Iris pigment epithelial cell (primary cell): ENCODE measurements at regions not wholly inside any gene's neighbourhood (a gene's known extent, or its start where the extent isn't known, plus 50 kb on each side); places are given as distances from the start of the nearest gene placed in this dataset.
"Not testable (repeated sequence)": the region's sequence is repeated elsewhere in the genome, so short reads cannot be mapped to it uniquely, and the experiment has no call there.

Source experiments
- DNase-seq: peaks from one replicate; pipeline ENCODE4 v3.0.0-alpha.2; 2011; ENCODE audit warnings: low read depth

DNA sequence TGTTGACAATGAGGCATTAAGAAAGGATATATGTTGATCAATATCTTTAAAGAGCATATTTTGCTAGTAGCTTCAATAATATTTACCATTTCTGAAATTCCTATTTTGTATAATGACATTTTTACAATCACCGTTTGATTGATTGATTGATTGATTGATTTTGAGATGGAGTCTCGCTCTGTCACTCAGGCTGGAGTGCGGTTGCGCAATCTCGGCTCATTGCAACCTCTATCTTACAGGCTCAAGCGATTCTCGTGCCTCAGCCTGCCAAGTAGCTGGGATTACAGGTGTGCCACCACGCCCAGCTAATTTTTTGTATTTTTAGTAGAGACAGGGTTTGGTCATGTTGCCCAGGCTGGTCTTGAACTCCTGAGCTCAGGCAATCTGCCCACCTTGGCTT is 150.9 kb upstream of the TEX13D start:
- DNase-seq = not testable (repeated sequence)

DNA sequence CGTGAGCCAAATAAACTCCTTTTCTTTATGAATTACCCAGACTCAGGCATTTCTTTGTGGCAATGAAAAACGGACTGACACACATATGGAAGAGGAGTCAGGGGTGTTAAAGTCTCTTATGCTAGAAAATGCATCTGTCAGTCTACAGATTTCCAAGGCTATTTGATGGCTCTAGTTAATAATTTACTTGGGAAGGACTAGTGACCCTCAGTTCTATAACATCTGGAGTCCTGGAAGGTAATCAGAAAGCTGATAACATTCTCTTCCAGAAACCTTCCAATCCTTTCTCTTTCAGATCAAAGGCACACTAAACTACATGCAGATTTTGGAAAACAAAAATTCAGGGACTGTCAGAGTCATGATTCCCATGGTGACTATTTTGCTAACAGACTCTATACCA is 142.0 kb upstream of the TEX13D start:
- no peak for DNase-seq

DNA sequence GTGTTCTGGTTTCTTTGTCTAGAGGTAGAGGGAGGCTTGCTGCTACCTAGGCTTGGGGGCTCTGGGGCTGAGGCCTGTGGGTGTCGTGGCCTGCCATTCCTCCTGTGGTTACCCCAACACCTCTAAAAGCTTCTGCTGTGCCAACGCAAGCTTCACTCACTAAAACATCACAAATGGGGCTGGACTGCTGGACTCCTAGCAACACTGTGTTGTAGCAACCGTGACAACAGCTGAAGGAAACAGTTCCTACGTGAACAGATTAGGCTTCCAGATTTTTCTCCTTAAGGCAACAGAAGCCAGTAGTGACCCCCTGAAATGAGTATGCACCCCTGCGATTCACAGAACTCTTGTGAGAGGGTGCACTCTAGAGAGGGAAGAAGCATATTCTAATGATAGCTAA is 138.3 kb upstream of the TEX13D start:
- no peak for DNase-seq

DNA sequence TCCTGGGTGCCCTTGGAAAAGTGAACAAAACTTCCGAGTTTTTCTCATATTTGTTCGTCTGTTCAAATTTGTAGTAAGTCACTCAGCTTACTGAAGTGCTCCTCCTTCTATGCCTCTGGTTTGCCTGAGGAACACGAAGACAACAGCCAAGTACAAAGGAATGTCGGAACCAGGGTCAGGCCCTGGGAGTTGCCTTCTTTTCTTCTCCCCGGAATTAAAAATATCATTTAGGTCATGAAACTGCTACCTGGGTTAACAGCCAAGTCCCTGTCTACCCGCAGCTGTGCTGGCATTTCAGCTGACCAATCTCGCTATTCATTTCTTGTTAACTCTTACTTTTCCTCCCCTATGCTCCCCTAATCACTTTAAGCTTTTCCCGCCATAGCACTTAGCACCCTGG is 137.6 kb upstream of the TEX13D start:
- DNase-seq = no peak

DNA sequence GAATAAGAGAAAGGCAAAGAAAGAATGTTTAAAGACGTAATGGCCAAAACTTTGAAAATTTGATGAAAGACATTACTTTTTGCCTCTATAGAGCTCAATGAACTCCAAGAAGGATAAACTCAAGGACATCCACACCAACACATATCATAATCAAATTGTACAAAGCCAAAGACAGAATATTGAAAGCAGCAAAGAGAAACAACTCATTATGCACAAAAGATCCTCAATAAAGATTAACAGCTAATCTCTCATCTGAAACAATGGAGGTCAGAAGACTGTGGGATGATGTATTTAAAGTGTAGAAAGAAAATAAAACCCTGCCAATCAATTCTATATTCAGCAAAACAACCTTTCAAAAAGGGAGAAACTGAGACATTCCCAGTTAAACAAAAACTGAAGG is 129.1 kb upstream of the TEX13D start:
- DNase-seq = no peak

DNA sequence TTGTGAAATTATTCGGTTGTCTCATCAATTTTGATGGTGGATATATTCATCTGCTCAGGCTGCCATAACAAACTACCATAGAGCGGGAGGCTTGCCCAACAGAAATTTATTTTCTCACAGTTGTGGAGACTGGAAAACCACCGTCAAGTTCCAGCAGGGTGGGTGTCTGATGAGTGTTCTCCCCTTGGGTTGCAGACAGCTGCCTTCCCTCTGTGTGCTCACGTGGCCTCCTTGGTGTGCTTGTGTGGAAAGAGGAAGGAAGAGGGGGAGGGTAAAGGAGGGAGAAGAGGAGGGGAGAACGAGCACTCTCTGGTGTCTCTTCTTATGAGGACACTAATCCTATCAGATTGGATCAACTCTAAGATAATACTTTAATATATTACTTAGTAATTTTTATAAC is 123.8 kb upstream of the TEX13D start:
- DNase-seq = no peak

DNA sequence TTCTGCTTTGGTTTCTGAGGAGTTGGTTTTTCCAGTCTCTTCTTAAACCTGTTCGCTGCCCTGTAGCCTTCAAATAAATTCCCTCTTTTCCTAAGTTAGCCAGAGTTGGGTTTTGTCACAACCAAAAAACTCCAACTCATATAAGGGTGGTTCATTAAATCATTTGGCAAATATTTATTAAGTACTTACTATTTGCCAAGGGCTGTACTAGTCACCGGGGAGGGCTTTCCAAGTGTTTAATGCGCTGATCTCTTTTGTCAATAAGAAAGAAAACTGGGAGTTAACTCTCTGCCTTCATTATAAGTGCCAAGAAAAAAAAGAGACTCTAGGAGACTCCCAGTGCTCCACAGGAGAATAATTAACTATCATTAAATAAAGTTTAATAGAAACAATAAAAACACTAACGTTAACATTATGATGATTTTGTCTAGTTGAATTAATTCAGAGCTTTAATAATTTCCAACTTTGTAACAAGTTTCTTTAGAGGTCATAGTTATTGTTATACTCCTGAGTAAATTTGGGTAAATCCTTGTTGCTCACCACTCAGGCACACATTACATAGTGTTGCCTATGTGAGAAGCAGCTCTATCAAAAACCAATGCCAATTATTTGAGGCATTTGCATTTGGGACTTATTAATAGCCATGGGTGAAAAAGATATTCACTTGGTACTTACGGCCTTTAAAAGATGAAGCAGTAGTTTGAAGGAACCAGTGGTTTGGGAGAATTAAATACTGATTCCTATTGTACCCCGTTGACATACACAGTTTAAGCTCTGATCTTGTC is 122.5 kb upstream of the TEX13D start:
- DNase-seq = no peak

DNA sequence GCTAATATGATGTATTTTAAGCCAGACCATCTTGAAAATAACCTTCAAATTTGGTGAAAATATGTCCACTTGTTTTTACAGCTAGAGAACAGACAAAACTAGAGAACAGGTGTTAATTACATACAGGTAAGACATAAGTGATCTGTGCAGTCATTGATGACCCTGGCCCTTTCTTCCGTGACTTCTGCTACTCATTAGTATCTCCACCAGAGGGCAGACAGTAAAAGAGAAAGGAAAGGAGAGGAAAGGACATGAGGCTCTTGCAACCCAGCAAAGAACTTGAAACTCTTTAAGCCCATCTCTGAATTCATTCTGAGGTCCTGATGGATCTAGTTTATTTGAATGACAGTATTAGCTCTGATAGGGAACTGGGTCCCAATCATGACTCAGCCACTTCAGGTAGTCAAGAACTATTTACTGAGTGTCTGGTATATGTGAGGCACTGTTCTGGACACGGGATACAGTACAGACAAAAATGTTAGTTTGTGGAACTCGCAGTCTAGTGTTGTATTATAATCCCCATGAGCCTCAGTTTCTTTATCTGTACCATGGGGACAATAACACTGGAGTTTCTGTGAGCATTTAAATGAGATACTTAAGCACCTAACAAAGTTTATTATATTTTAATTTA is 121.0 kb upstream of the TEX13D start:
- peak; percentile 20 for DNase-seq

DNA sequence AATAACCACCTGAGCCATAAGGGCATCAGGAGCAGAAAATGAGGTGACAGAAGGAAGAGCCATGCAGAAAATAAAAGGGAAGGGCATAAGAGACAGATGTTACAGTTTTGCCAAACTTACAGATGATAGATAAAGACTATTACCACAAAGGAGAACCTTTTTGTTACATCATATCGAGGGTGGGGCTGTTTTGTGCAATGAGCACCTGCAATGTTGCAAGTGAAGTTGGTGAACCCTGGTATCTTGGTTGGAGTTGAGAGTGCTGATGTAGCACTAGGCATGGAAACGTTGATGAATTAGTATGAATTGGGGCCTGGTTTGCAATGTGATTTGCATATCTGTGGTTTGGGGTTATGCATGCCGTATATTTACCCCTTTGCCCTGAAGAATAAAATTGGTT is 119.8 kb upstream of the TEX13D start:
- no peak for DNase-seq

DNA sequence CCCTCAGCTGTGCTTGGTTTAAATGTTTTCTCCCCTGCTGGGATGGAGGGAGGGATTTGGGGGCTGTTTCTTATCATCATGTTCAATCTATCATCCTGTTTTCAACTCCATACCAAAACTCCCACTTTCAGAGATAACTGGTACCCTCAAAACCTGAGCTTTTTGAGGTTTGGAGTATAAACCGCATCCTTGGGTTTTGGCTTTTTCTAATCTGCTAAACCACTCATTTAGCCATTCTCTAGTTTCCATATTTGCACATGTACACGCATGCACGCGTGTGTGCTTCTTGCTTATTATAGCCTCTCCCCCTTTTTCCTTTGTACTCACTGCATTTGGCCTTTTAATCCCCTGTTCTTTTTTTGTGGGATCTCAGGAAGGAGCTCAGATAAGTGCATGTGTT is 116.7 kb upstream of the TEX13D start:
- no peak for DNase-seq

DNA sequence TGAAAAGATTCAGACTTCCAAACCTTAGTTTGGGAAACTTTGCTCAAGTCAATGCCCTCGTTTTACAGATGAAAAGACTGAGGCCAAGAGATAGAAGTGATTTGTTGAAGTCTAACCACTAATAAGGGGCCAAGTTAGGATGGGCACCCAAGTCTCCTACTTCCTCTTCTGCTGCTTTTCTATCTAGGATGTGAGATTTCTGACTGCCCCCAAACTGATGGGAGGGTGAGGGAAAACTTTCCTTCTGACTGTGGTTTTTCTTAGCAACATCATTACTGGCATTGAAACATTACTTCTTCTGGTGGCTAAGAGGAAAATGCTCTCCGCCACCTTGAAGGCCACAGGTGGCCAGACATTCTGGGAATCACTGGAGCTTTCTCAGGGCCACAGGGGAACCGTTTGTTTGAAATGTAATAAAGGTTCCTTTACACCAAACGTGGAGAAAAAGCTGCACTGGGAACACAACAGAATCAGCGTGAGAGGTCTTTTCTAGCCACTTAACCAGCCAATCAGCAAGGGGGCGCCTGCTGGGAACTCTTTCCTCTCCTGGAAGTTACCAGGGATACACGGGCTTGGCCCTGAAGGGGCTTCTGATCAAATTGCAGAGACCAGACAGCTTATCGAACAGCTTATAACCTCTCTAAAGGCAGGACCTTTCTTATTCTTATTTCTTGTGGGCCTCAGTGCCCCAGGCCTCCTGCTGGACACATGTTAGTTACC is 115.9 kb upstream of the TEX13D start:
- no peak for DNase-seq

DNA sequence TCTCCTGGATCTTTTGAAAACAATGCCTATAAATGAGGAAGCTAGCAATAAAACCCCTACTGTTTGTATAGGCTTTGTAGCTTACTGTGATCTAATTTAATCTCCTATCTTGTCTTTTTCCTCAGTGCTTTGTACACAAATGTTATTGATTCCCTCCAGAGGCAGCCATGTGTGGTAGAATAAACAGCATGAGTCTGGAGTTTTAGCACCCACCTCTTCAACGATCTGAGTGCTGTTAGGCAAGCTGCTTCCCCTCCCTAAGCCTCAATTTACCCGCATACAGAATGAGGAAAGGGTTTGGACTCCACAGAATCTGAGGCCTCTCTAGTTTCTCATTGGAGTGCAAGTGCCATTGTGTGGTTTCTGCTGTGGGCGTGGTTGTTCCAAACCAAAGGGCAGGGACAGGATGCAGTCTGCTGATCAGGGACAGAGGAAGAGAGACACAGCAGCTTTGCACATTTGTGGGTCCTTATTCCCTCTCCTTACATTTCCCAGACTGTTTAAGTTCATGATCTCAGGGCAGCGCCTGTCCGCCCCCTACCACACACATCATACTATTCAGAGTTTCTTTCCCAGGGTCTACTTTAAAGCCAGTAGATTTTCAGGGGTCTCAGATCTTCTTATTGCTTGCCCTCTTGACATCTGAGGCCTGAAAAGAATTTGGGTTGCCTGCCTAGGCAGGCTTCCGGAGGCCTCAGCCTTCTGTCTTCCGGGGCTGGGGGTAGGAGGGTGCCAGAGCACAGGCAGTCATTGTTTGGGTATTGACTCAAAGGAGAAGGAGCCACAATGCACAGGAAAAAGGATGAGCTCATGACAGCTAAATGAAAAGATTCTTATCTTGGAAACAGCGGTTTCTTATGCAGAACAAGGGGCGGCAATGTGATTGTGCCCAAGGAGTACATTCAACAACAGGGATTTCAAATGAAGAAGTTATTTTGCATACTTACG is 114.9 kb upstream of the TEX13D start:
- DNase-seq = peak; percentile 22

DNA sequence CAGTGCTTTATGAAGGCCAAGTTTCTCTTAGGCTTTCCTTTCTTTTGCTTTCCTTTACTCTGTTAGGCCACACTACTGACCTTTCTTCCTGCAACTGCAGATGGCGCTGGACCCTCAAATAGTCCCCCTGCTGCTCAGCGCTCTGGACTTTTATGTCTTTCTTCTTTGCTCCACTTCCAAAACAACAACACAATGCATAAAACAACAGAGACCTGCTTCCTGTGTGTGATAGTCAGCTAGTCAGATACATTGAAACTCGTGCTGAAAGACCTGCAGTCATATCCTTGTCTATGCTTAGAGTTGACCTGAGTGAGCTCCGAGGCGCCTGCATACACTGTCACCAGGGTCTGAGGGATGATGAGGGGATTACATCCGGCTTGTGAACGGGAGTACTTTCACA is 108.9 kb upstream of the TEX13D start:
- no peak for DNase-seq

DNA sequence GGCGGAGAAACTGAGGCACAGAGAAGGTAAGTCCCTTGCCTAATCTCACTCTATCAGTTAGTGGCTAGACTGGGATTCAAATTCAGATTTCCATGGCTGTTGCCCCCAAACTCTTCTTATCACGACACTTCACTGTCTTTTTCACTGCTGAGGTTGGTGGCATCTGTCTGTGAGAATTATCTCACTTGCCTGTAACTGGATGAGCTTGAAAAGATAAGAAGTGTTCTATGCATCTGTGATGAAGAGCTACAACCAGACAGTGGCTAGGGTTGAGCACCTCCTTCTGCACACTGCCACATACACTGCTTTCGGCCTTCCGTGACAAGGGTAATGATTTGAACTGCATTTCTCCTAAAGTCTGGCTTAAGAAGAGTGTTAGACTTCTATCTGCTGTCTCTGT is 107.9 kb upstream of the TEX13D start:
- no peak for DNase-seq

DNA sequence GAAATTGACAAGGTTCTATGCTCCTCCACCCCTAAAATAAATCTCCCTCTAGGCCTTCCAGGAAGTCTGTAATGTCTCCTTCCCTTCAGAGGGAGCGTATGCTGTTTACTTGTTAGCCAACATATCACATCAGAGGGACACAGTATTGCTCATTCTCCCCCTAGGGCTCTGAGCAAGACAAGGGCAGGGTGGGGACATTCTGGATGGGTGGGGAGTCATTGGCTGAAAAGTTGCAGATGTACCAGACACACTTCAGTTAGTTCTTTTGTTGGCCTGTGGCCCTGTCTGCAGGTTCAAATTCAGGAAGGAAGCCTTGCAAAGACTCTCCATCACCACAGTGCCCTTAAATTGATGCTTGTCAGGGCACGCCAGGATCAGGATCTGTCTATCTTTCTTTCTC is 106.3 kb upstream of the TEX13D start:
- no peak for DNase-seq

DNA sequence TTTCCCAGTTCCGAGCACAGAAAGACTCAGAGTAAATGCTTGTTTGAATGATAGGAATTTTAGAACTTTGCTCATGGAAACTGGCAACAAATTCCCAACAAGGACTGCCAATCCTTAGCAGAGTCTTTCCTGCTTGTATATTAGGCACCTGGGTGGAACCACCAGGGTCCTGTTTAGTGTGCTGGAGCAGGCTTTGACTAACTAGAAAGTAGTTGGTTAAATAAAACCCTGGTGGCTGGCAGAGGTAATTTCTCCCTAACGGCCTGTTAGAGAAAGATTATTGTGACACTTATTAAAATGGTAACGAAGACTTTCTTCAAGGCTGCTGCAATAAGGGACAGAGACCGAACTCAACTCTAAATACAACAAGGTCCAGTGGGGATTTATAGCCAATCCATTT is 103.6 kb upstream of the TEX13D start:
- DNase-seq = no peak

DNA sequence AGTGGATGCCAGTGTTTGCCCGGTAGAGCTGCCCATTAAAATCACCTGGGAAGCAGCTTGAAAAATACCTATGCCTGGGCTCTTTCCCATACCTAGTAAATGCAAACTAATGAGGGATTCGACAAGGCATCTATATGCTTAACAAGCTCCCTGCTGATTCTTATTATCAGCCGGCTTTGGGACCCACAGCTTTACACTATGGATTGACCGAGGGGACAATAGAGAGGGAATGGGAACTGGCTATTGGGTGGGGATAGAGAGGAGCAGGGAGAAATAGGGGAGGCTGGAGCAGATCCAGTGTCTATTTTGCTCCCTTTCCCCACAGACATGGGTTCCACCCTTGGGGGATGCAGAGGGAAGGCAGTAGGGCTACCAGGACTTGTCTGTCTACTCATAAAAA is 103.1 kb upstream of the TEX13D start:
- no peak for DNase-seq

DNA sequence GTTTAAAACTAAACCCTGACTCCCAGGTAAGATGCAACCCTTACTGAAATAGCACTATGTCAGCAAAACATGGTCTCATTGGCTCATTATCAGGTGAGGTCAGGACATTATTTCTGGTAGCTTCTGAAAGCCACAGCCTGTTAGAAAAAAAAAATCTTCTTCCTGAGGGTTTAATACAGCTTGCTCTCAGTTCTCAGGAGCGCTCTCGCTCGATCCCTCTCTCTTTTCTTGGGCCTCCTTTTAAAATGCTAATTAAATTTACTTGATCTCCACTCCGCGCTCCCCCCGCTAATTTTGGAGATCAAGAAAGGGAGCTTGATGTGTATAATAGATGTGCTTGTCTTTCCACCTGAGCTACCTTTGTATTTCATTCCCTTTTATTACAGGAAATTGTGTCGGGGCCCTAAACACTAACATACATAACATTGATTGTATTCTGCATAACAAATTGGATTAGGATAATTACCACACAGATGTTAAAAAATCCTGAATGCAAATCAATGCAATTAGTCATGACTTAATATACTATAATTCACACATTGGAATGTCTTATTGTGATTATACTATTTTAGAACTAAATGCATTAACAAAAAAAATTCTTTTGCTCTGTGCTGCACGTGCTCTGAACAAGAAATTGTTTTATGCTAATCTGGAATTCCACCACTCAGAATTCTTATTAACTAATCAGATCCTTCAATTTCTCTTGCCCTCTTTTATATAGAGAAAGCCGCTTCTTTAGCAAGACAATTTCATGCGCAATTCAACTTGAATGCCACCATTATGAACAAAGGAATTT is 101.6 kb upstream of the TEX13D start:
- DNase-seq = no peak

DNA sequence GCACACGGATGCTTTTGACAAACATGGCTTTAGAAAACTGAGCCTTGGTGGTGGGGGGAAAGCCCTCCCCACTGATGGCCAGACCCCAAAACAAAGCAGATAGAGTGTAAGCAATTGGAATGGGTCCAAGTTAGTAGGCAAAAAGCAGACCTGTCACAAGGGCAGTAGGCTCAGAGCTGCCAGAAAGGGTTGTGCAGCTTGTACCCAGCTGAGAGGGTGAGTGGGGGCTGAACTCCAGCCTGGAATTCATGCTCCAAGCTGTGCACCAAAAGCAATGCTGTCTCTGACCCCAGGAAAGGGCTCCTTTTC is 101.1 kb upstream of the TEX13D start:
- no peak for DNase-seq

DNA sequence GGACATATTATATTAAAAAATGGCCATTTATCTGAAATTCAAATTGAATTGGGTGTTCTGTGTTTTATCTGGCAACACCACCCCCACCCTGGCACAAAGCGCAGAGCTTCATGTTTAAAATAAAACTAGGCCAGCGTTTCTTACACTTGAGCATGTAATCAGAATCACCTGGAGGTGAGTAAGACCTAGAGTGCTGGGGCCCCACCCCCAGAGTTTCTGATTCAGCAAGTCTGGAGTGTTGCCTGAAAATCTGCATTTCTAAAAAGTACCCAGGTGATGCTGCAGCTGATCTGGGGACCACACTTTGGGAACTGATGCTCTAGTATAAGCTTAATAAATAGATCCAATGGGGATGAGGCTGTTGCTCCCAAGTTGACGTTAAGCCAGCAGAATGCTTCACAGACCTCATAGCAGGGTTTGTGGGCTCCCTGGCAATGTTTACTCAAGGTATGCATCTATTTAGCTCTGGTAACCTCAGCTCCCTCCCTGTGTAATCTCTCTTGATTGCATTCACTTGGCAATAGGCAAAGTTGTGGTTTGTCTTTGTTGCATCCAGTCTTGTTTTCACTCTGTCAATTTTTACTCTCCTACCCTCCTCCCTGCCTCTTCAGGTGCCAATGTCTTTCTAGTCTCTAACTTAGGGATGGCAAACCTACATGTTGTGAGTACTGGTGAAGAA is 99.8 kb upstream of the TEX13D start:
- no peak for DNase-seq

DNA sequence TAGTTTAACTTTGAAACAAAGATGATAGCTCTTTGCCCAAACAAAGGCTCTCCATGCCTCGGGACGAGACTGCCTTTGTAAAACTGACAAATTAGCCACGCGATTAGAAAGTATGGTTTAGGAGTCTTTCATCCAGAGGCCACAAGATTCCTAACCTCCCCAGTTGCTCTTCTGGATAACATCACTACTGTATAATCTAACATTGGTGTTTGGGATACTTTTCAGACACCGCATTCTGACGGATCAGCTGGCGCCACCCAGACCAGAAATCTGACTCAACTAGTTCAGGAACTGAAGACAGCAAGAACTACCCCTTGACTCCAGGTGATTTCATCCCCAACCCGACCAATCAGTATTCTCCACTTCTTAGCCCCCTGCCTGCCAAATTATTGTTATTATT is 98.1 kb upstream of the TEX13D start:
- DNase-seq = no peak
